Choroid plexus epithelial cell (primary cell): ENCODE measurements at regions not wholly inside any gene's neighbourhood (a gene's known extent, or its start where the extent isn't known, plus 50 kb on each side); places are given as distances from the start of the nearest gene placed in this dataset.
"Not testable (repeated sequence)": the region's sequence is repeated elsewhere in the genome, so short reads cannot be mapped to it uniquely, and the experiment has no call there.

Source experiments
- DNase-seq: peaks from one replicate; pipeline ENCODE4 v3.0.0-alpha.2; 2010; ENCODE audit warnings: low read depth
- H3K4me3 ChIP-seq: 2 replicates; pipeline ENCODE4 v1.5.1; 2011; ENCODE audit warnings: low read depth, mild to moderate bottlenecking, control low read depth, low read length, moderate library complexity
- TF ChIP-seq, protein P1 (sequence below): conservative IDR thresholded peaks from 2 replicates; pipeline ENCODE4 v1.5.1; 2011; ENCODE audit warnings: low read depth, mild to moderate bottlenecking, control low read depth, inconsistent platforms, low read length, moderate library complexity

DNA sequence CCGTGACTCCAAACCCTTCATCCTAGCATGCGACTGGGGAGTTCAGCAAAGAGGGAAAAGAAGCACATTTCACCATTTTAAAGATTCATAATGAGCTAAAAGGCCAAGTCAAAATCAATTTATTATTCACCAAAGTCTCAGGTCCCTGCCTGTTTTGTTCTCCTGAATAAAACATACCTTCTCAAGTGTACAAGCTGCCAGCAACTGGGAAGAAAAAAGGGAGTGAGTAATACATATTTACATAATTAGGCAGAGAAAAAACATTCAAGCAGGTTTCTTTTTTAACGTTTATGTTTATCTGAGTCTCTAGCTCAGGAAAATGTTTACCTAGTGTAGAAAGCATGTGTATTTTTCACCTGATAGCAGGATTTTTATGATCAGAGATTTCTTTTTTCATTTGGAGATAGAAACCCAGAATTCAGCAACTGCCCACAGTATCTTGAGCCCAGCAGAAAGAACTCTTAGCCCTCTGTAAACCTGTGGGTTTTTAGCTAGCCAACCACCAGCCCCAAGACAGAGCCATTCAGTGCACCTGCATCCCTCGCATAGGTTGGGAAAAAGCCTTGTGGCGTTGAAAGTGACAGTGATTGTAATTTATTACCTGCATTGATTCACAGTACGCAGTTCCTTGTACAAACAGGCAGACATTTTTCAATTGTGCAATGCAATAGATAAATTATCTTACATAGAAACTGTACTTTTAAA is 117.9 kb upstream of the GRIA1 start:
- no peak for DNase-seq
- TF ChIP-seq, protein P1, sequence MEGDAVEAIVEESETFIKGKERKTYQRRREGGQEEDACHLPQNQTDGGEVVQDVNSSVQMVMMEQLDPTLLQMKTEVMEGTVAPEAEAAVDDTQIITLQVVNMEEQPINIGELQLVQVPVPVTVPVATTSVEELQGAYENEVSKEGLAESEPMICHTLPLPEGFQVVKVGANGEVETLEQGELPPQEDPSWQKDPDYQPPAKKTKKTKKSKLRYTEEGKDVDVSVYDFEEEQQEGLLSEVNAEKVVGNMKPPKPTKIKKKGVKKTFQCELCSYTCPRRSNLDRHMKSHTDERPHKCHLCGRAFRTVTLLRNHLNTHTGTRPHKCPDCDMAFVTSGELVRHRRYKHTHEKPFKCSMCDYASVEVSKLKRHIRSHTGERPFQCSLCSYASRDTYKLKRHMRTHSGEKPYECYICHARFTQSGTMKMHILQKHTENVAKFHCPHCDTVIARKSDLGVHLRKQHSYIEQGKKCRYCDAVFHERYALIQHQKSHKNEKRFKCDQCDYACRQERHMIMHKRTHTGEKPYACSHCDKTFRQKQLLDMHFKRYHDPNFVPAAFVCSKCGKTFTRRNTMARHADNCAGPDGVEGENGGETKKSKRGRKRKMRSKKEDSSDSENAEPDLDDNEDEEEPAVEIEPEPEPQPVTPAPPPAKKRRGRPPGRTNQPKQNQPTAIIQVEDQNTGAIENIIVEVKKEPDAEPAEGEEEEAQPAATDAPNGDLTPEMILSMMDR = no peak
- H3K4me3 ChIP-seq = no peak overlapping the region

DNA sequence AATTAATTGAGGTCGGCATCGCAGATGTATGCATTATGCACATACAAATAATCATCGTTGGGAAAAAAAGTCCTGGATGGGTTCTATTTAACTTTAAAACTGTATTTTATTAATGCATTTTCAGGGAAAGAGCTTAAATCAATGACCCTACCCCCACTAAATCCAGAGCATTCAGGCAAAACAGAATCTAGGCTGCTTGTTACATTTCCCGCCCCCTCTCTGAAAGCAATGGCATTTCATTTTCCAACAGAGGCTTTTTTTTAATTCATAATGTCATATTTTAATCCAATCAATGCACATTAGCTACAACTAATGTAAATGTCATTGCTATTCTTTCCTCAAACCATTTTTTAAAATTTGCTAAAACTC is 117.4 kb upstream of the GRIA1 start:
- TF ChIP-seq, protein P1 = no peak
- H3K4me3 ChIP-seq = no peak overlapping the region
- no peak for DNase-seq

DNA sequence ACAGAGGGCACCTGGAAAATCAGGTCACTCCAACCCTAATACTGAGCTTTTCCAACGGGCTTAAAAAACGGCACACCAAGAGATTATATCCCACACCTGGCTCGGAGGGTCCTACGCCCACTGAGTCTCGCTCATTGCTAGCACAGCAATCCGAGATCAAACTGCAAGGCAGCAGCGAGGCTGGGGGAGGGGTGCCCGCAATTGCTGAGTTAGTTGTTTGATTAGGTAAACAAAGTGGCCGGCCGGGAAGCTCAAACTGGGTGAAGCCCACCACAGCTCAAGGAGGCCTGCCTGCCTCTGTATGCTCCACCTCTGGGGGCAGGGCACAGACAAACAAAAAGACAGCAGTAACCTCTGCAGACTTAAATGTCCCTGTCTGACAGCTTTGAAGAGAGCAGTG is 108.8 kb upstream of the GRIA1 start:
- not testable (repeated sequence) for H3K4me3 ChIP-seq, DNase-seq

DNA sequence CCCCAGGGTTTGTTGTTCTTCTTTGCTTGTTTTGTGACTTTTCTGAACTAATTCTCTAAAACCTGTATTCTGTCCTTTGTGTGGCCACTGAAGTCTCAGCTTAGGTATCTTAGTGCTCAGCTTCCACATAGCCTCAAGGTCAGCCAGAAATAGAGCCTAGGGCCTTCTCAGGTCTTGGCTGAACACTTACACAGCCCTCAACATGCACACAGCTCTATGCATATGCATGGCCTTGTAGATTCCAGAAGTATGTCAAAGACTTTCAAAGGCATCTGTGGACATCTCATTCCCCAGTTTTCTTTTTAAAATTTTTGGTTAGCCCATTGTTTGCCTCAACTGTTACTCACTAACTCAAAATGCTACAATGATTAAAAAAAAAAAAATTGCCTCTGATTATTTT is 99.9 kb upstream of the GRIA1 start:
- no peak for DNase-seq
- TF ChIP-seq, protein P1 = no peak
- no peak overlapping the region for H3K4me3 ChIP-seq

DNA sequence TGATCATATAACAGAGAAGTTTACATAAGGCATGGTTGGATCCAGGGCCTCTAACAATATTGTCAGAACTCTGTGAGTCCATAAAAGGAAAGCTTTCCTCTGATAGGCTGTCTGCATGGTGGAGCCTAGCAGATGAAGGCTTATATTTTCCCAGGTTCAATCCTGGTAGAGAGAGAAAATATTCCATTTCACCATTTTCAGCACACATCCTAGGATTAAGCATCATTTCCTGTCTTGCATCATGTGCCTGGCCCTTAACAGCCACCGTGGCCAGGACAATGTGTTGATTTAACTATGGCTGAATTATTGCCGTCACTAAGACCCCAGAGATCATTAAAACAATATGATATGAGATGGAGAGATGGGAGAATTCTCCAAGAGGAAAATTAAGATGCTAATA is 90.9 kb upstream of the GRIA1 start:
- DNase-seq = no peak
- H3K4me3 ChIP-seq = no peak overlapping the region
- TF ChIP-seq, protein P1 = no peak

DNA sequence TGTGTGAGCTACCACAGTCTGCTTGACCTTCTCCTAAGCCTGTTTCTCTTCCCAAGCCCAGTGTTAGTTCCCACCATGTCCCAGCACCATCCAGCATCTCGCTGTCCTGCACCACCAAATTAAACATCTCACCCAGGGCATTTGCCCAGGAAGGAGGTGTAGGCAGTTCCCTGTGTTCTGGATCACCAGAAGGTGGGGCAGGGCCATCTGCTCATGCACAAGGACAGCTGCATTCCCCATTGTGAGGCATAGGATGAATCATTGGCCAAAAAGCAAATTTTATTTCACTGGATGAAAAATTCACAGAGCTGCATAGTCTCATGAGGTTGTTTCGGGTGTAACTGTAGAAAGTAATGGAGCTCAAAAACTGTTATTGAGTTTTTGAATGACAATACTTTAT is 89.5 kb upstream of the GRIA1 start:
- DNase-seq = no peak
- TF ChIP-seq, protein P1 = no peak

DNA sequence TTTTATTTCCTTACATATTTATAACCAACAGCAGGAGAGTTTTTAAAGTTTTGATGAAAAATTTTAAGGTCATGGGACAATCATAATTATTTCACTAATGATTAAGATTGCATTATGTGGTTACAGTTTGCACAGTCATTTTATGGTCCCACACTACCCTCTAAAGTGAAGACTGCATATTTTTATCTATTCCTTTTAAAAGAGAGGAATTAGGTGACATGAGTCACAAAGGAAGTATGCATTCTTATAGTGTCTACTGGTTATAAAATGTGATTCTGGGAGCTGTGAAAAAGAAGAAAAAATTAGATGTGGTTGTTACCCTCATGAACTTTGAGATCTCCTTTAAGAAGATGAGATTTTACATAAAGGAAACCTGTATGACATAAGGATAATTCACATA is 87.9 kb upstream of the GRIA1 start:
- TF ChIP-seq, protein P1 = no peak
- no peak overlapping the region for H3K4me3 ChIP-seq
- peak; percentile 18 for DNase-seq

More for the DNA sequence above, 89.5 kb upstream of the GRIA1 start:
- no peak overlapping the region for H3K4me3 ChIP-seq
